ENCODE measurements at regions not wholly inside any gene's neighbourhood (a gene's known extent, or its start where the extent isn't known, plus 50 kb on each side); places are given as distances from the start of the nearest gene placed in this dataset.

- no TSS peak for BruUV-seq (replicated peaks)
- H3K9me1 ChIP-seq (ENCODE audit: control insufficient read depth, insufficient read depth, low read length) = no peaks in the 10 kb centered on the region
- in situ Hi-C loops (cut with MboI) = no loop called here
- no peak overlapping the region for H3K9ac ChIP-seq (ENCODE audit: insufficient read depth in 1 of 2, low read depth in 2 of 2, low read length in 2 of 2)
- H4K20me1 ChIP-seq (replicated peaks; ENCODE audit: control insufficient read depth, insufficient read depth, low read length) = no peaks in the 10 kb centered on the region
- ChIA-PET POLR2A (interaction anchor here (0.6 kb wide), 1 partner anchor 18 kb away, joined by 3 read pairs; no protein-coding TSS in a partner anchor), CTCF (ENCODE audit: low intra/inter-chr PET ratio) (no interaction called here)
- no peak overlapping the region for H3K4me2 ChIP-seq (ENCODE audit: insufficient read depth, low read length)
- no peak overlapping the region for H2AFZ ChIP-seq (ENCODE audit: low read depth, low read length)
- H3K79me2 ChIP-seq (ENCODE audit: control insufficient read depth, insufficient read depth, low read length) = no peaks in the 10 kb centered on the region
- 0% methylated on average over 2 of the region's 2 CpGs for WGBS (ENCODE audit: insufficient coverage, low coverage, missing lambda C conversion rate)
- H3K9me3 ChIP-seq (replicated peaks; ENCODE audit: control insufficient read depth, insufficient read depth, low read depth, low read length) = no peaks in the 10 kb centered on the region
- FAIRE-seq (no peak), DNase-seq (ENCODE audit: extremely low read depth in 1 of 4, low spot score in 3 of 4) (no peak), ATAC-seq (no peak)
- H3K27ac ChIP-seq (ENCODE audit: extremely low read depth, low read depth, low read length) = no peak overlapping the region
- H3K4me3 ChIP-seq = no peak overlapping the region
- H3K27me3 ChIP-seq (ENCODE audit: control insufficient read depth in 2 of 2, insufficient read depth in 2 of 2, low read length in 2 of 2) = no peaks in the 10 kb centered on the region; a peak in 1 of 5 replicates
- no peaks in the 10 kb centered on the region for H3K36me3 ChIP-seq (ENCODE audit: control insufficient read depth, insufficient read depth, low read length)
- H3K4me1 ChIP-seq (replicated peaks in 1 of 2; ENCODE audit: control insufficient read depth in 2 of 2, insufficient read depth in 2 of 2, low read length in 2 of 2) = no peaks in the 10 kb centered on the region
- intact Hi-C loops (cut with micrococcal nuclease) = no loop called here
- TF ChIP-seq ZNF3 (CRISPR knock-in tag; IDR thresholded peaks at IDR 0.05) (no peak), ESRRB (CRISPR knock-in tag; IDR thresholded peaks at IDR 0.05; ENCODE audit: borderline replicate concordance) (no peak), CCNT2 (IDR thresholded peaks at IDR 0.05; ENCODE audit: borderline replicate concordance, extremely low read depth, insufficient read length, low read depth, low read length) (no peak), EP300 (IDR thresholded peaks at IDR 0.05; ENCODE audit: low read length) (no peak), ZBTB7A (IDR thresholded peaks at IDR 0.05; ENCODE audit: borderline replicate concordance, control insufficient read depth, low read depth, low read length) (no peak), NR3C1 (CRISPR knock-in tag; IDR thresholded peaks at IDR 0.05) (no peak), KLF13 (tag; IDR thresholded peaks at IDR 0.05; ENCODE audit: borderline replicate concordance, low read depth) (no peak), CBX1 (IDR thresholded peaks at IDR 0.05; ENCODE audit: low read depth) (no peak), ARID4B (CRISPR knock-in tag; IDR thresholded peaks at IDR 0.05) (no peak), XRCC3 (IDR thresholded peaks at IDR 0.05) (no peak), THRB (CRISPR knock-in tag; conservative IDR thresholded peaks at IDR 0.05) (no peak), SAP30 (IDR thresholded peaks at IDR 0.05; ENCODE audit: borderline replicate concordance, insufficient read depth, low read depth, low read length, poor library complexity, severe bottlenecking) (no peak), MEIS2 (IDR thresholded peaks at IDR 0.05; ENCODE audit: partially characterized antibody) (no peak), PYGO2 (tag; IDR thresholded peaks at IDR 0.05) (no peak), NFRKB (IDR thresholded peaks at IDR 0.05; ENCODE audit: low read depth) (no peak), SMAD2 (IDR thresholded peaks at IDR 0.05; ENCODE audit: low read depth, low read length) (no peak), VEZF1 (CRISPR knock-in tag; IDR thresholded peaks at IDR 0.05) (no peak)
Measured at GRCh38 chr5:3411363-3411762, 184.3 kb upstream of the IRX1 start.
